MM.1S (cell line): ENCODE measurements at regions not wholly inside any gene's neighbourhood (a gene's known extent, or its start where the extent isn't known, plus 50 kb on each side); places are given as distances from the start of the nearest gene placed in this dataset.

Experiments
- DNase-seq: peaks from one replicate; pipeline ENCODE4 v3.0.0-alpha.2; 2015
- H2AFZ ChIP-seq: fragments of 300-600 bp; sonication (generic); 2 replicates; pipeline ENCODE4 v1.6.0; 2016; ENCODE audit warnings: antibody characterized with exemption, low read length
- H3F3A ChIP-seq: fragments of 300-600 bp; sonication (generic); 2 replicates; pipeline ENCODE4 v1.6.1; 2016; ENCODE audit warnings: mild to moderate bottlenecking, antibody characterized with exemption, low read length, moderate library complexity, mixed read lengths; ENCODE audit not compliant: insufficient read depth
- H3K27ac ChIP-seq: fragments of 300-600 bp; sonication (generic); 2 replicates; pipeline ENCODE4 v1.5.1; 2016; ENCODE audit warnings: mild to moderate bottlenecking, low read length
- H3K27me3 ChIP-seq: fragments of 300-600 bp; sonication (generic); replicated peaks from 2 replicates; pipeline ENCODE4 v1.6.0; 2016; ENCODE audit warnings: low read length; ENCODE audit not compliant: insufficient read depth
- H3K36me3 ChIP-seq: fragments of 300-600 bp; sonication (generic); replicated peaks from 2 replicates; pipeline ENCODE4 v1.6.1; 2016; ENCODE audit warnings: mild to moderate bottlenecking, low read length, mixed read lengths; ENCODE audit not compliant: insufficient read depth
- H3K4me1 ChIP-seq: fragments of 300-600 bp; sonication (generic); 2 replicates; pipeline ENCODE4 v1.6.1; 2016; ENCODE audit warnings: low read length, mixed read lengths
- H3K4me2 ChIP-seq: fragments of 300-600 bp; sonication (generic); 2 replicates; pipeline ENCODE4 v1.6.0; 2016; ENCODE audit warnings: low read depth, low read length
- H3K4me3 ChIP-seq: fragments of 300-600 bp; sonication (generic); 2 replicates; pipeline ENCODE4 v1.5.1; 2016; ENCODE audit warnings: low read length, mixed read lengths
- H3K79me2 ChIP-seq: fragments of 300-600 bp; sonication (generic); 2 replicates; pipeline ENCODE4 v1.6.1; 2016; ENCODE audit warnings: mixed run types, low read length, mixed read lengths
- H3K9ac ChIP-seq: fragments of 300-600 bp; sonication (generic); 2 replicates; pipeline ENCODE4 v1.6.1; 2016; ENCODE audit warnings: low read length, mixed read lengths
- H3K9me2 ChIP-seq: fragments of 300-600 bp; sonication (generic); replicated peaks from 2 replicates; pipeline ENCODE4 v1.6.1; 2016; ENCODE audit warnings: mild to moderate bottlenecking, low read length, mixed read lengths; ENCODE audit not compliant: insufficient read depth
- H3K9me3 ChIP-seq: fragments of 300-600 bp; sonication (generic); replicated peaks from 2 replicates; pipeline ENCODE4 v1.6.1; 2016; ENCODE audit warnings: mild to moderate bottlenecking, low read length, mixed read lengths; ENCODE audit not compliant: insufficient read depth
- H4K20me1 ChIP-seq: fragments of 300-600 bp; sonication (generic); 2 replicates; pipeline ENCODE4 v1.6.1; 2016; ENCODE audit warnings: mild to moderate bottlenecking, low read length, moderate library complexity, mixed read lengths; ENCODE audit not compliant: insufficient read depth
- EZH2 ChIP-seq: fragments of 300-600 bp; sonication (generic); optimal IDR thresholded peaks from 2 replicates; pipeline ENCODE3; 2017; ENCODE audit warnings: low read depth, mild to moderate bottlenecking, antibody characterized with exemption, low read length, mixed read lengths
- EZH2phosphoT487 ChIP-seq: fragments of 300-600 bp; sonication (generic); IDR thresholded peaks from 2 replicates; pipeline ENCODE4 v1.6.1; 2018; ENCODE audit warnings: antibody characterized with exemption, low read length
- TF ChIP-seq, protein P1 (sequence below): fragments of 300-600 bp; sonication (generic); IDR thresholded peaks from 2 replicates; pipeline ENCODE4 v1.5.1; 2016; ENCODE audit warnings: antibody characterized with exemption, low read length, mixed read lengths

DNA sequence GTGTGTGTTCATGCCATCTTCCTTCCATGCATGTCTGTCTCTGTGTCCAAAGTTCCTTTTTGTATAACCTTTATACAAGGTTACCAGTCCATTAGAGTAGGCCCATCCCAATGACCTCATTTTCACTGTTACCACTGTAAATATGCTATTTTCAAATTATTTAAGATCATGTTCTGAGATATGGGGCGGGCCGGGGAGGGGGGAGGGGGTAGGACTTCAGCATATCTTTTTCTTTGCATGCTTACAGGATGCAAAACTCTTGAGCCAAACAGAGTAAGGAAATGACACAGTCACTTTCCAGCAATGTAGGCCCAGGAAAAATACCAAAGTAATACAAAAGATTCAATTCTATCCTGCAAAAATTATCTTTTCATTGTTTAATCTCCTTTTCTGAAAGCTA, 124.1 kb upstream of the HNRNPA3 start:
- Histone ChIP-seq H3F3A (no peaks in the 10 kb centered on the region), H3K27me3 (no peaks in the 10 kb centered on the region), H3K4me2 (no peak overlapping the region), H3K4me1 (no peaks in the 10 kb centered on the region), H3K27ac (no peak overlapping the region), H3K79me2 (no peaks in the 10 kb centered on the region), H3K9me3 (no peaks in the 10 kb centered on the region), H3K9me2 (no peaks in the 10 kb centered on the region), H3K9ac (no peak overlapping the region), H2AFZ (no peak overlapping the region), H3K4me3 (no peak overlapping the region), H3K36me3 (no peaks in the 10 kb centered on the region), H4K20me1 (no peaks in the 10 kb centered on the region)
- no peak for DNase-seq
- TF ChIP-seq, protein P1, sequence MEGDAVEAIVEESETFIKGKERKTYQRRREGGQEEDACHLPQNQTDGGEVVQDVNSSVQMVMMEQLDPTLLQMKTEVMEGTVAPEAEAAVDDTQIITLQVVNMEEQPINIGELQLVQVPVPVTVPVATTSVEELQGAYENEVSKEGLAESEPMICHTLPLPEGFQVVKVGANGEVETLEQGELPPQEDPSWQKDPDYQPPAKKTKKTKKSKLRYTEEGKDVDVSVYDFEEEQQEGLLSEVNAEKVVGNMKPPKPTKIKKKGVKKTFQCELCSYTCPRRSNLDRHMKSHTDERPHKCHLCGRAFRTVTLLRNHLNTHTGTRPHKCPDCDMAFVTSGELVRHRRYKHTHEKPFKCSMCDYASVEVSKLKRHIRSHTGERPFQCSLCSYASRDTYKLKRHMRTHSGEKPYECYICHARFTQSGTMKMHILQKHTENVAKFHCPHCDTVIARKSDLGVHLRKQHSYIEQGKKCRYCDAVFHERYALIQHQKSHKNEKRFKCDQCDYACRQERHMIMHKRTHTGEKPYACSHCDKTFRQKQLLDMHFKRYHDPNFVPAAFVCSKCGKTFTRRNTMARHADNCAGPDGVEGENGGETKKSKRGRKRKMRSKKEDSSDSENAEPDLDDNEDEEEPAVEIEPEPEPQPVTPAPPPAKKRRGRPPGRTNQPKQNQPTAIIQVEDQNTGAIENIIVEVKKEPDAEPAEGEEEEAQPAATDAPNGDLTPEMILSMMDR = no peak
- TF ChIP-seq EZH2phosphoT487 = no peak
- TF ChIP-seq EZH2 = no peak

DNA sequence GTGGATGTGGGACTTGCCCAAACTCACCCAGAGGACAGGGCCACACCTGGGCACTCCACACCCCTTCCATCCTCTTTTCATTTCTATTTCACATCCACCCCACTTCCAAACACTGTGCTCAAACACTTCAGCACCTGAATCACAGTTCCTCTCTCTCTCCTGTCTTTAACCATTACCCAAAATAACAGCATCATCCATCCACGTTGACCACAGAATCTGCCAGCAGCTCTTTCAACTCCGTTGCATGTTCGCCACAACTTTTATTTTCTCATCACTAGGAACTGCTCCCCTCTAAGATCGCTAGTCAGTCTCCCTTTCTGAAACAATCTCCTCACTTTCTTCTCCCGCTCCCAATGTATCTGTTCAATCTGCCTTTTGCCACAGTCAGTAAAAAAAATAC, 121.6 kb upstream of the HNRNPA3 start:
- Histone ChIP-seq H3K4me3 (no peak overlapping the region), H3K9ac (no peak overlapping the region), H3K4me2 (no peak overlapping the region), H3K9me2 (no peaks in the 10 kb centered on the region), H4K20me1 (no peaks in the 10 kb centered on the region), H3K9me3 (no peaks in the 10 kb centered on the region), H3K4me1 (no peaks in the 10 kb centered on the region), H3F3A (no peaks in the 10 kb centered on the region), H3K36me3 (no peaks in the 10 kb centered on the region), H2AFZ (no peak overlapping the region), H3K27me3 (no peaks in the 10 kb centered on the region), H3K79me2 (no peaks in the 10 kb centered on the region), H3K27ac (no peak overlapping the region)
- TF ChIP-seq, protein P1 = no peak
- no peak for TF ChIP-seq EZH2
- no peak for DNase-seq

- DNase-seq = no peak
- Histone ChIP-seq H3K4me2 (no peak overlapping the region), H4K20me1 (no peaks in the 10 kb centered on the region), H3F3A (no peaks in the 10 kb centered on the region), H3K9me3 (no peaks in the 10 kb centered on the region), H3K9me2 (no peaks in the 10 kb centered on the region), H3K9ac (no peak overlapping the region), H3K4me1 (peaks cover 7% of the 10 kb centered on the region), H3K79me2 (no peaks in the 10 kb centered on the region), H3K36me3 (no peaks in the 10 kb centered on the region), H3K27ac (no peak overlapping the region), H3K4me3 (no peak overlapping the region), H2AFZ (no peak overlapping the region), H3K27me3 (no peaks in the 10 kb centered on the region)
- no peak for TF ChIP-seq EZH2
- TF ChIP-seq, protein P1 = no peak
- no peak for TF ChIP-seq EZH2phosphoT487
Observed at GRCh38 chr2:177093371-177093770, 119.2 kb upstream of the HNRNPA3 start.
